Bronchial epithelial cell (primary cell): ENCODE measurements at regions not wholly inside any gene's neighbourhood (a gene's known extent, or its start where the extent isn't known, plus 50 kb on each side); places are given as distances from the start of the nearest gene placed in this dataset.
A peak's percentile ranks its signal among the peaks of the same experiment; 100 is the strongest.

Source experiments
- DNase-seq: peaks from one replicate; pipeline ENCODE4 v3.0.0-alpha.2; 2010; ENCODE audit warnings: low read depth
- FAIRE-seq: peaks from 2 replicates; lab custom pipeline; 2011; peaks lifted over from hg19 to GRCh38; lab: Jason Lieb, UNC
- H3K27me3 ChIP-seq: 2 replicates; pipeline ENCODE4 v1.5.1; 2011; ENCODE audit warnings: low read length; ENCODE audit not compliant: control insufficient read depth, insufficient read depth
- H3K36me3 ChIP-seq: 2 replicates; pipeline ENCODE4 v1.5.1; 2011; ENCODE audit warnings: low read length; ENCODE audit not compliant: control insufficient read depth, insufficient read depth
- H3K4me3 ChIP-seq: 2 replicates; pipeline ENCODE4 v1.5.1; 2011; ENCODE audit warnings: mild to moderate bottlenecking, low read depth, low read length, control low read depth
- TF ChIP-seq, protein P1 (sequence below): IDR thresholded peaks from 2 replicates; pipeline ENCODE4 v1.5.1; 2011; ENCODE audit warnings: mild to moderate bottlenecking, moderate library complexity, low read length, control low read depth, inconsistent platforms; ENCODE audit not compliant: insufficient read depth, severe bottlenecking

DNA sequence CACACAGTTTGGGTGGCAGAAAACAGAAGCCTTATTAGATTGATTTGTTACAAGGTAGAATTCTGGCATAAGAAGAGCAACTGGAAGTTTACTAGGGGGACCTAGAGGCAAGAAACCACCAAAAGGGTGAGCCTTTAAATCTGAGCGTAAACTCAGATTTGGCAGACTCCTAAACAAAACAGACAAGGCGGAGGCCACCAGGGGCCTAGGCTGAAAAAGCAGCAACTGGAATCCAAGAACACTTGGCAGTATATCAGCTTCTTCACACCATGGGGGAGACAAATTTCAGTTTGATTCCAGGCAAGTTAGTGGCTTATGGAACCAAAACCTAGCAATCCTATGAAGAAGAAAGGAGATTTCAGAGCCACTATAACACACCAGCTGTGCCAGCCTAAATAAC lies 220.0 kb downstream of the C3orf38 start:
- DNase-seq (no peak), FAIRE-seq (no peak)
- TF ChIP-seq, protein P1, sequence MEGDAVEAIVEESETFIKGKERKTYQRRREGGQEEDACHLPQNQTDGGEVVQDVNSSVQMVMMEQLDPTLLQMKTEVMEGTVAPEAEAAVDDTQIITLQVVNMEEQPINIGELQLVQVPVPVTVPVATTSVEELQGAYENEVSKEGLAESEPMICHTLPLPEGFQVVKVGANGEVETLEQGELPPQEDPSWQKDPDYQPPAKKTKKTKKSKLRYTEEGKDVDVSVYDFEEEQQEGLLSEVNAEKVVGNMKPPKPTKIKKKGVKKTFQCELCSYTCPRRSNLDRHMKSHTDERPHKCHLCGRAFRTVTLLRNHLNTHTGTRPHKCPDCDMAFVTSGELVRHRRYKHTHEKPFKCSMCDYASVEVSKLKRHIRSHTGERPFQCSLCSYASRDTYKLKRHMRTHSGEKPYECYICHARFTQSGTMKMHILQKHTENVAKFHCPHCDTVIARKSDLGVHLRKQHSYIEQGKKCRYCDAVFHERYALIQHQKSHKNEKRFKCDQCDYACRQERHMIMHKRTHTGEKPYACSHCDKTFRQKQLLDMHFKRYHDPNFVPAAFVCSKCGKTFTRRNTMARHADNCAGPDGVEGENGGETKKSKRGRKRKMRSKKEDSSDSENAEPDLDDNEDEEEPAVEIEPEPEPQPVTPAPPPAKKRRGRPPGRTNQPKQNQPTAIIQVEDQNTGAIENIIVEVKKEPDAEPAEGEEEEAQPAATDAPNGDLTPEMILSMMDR: no peak
- Histone ChIP-seq H3K4me3 (no peak overlapping the region), H3K27me3 (no peaks in the 10 kb centered on the region), H3K36me3 (no peaks in the 10 kb centered on the region)

DNA sequence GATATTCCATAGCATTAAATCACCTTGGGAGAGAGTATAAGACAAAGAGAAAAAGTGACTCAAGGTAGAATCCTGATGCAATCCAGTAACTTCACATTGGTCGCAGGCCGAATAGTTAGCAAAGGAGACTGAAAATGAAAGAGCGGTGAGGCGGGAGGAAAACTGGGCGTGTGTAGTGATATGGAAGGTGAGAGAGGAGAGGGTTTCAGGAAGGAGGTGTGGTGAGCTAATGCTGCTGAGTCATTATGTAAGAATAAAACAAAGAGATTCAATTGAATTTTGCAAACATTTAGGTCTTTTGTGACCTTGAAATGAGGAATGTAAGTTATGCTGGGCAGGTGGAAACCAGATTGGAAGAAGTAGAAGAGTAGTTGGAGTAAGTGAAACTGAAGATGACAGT lies 235.3 kb downstream of the C3orf38 start:
- Histone ChIP-seq H3K4me3 (no peak overlapping the region), H3K36me3 (no peaks in the 10 kb centered on the region), H3K27me3 (no peaks in the 10 kb centered on the region)
- TF ChIP-seq, protein P1: no peak
- DNase-seq (peak; percentile 0), FAIRE-seq (no peak)

DNA sequence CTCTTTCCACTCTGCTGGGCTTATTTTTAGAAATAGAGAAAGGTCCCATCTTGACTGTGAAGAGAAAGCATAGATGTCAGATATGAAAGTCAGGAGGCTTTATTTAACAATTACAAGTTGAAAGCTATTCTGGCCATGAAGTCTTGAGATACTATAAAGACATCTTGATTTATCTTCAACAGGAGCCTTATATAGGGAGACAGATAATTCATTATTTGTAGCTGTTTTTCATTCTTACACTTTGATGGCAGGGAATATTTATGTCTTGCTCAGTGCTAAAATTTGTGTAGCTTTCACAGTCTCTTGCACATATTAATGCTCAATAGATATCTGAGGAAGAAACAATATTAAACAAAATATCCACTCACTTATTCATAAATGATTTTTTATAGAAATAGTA lies 248.8 kb downstream of the C3orf38 start:
- no peaks in the 10 kb centered on the region for H3K27me3 ChIP-seq
- no peak overlapping the region for H3K4me3 ChIP-seq
- FAIRE-seq (no peak), DNase-seq (no peak)
- TF ChIP-seq, protein P1: no peak
- no peaks in the 10 kb centered on the region for H3K36me3 ChIP-seq

DNA sequence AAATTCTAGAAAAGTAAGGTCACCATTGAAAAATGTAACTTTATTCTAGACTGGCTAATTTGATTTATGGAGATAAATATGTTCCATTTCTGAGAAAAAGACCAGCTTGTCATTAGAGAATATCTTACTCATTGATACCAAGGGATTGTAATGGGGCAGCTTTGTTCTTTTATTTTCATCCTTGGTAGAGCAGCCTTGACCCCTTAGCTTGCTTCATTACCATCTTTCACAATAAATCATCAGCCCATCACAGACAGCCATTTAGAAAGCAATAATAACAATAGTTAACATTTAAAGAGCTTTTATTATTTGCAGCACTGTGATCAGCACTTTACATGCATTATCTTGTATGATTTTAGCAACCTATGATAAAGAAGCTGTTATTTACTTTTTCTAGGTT lies 253.6 kb downstream of the C3orf38 start:
- Histone ChIP-seq H3K36me3 (no peaks in the 10 kb centered on the region), H3K4me3 (no peak overlapping the region), H3K27me3 (no peaks in the 10 kb centered on the region)
- TF ChIP-seq, protein P1: no peak
- DNase-seq (no peak), FAIRE-seq (no peak)

DNA sequence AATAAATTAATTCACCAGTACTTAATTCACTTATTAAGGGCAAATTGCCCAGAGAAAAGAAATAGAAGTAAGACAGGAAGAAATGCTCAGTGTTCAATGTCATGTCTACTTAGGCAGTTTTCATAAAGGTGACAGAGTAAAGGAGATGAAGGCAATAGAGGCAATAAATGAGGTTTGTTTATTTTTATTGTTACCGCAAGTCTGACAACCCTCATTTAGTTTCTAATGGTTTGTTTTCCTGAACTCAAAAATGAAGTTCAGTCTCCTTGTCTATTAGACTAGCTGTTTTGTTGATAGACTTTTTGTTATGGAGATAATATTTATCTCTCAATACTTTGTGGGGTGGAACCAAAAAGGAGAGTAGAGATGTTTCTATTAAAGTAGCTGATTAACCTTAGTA lies 258.3 kb downstream of the C3orf38 start:
- H3K4me3 ChIP-seq: no peak overlapping the region
- DNase-seq (no peak), FAIRE-seq (no peak)
- TF ChIP-seq, protein P1: no peak
- no peaks in the 10 kb centered on the region for H3K27me3 ChIP-seq
- no peaks in the 10 kb centered on the region for H3K36me3 ChIP-seq

DNA sequence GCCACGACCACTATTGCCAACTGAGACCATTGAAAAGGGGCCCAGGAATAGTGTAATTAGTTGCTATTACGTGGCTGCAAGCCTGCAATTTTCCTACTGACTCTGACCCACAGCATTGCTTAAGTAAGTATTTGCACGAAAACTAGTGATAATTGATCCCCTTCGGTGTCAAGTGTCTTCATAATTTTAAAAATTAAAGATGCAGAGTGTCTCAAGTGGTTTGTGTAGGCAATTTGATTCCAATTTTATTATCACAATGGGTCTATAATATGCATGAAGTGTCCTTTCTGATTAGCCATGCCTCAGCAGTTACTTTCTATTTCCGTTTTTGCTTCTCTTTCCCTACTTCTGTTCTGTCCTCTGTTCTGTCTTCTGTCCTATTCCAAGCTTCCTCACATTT lies 259.2 kb downstream of the C3orf38 start:
- TF ChIP-seq, protein P1: no peak
- Histone ChIP-seq H3K36me3 (no peaks in the 10 kb centered on the region), H3K4me3 (no peak overlapping the region), H3K27me3 (no peaks in the 10 kb centered on the region)
- FAIRE-seq (no peak), DNase-seq (no peak)
